Liver (tissue), 8 donors: ENCODE measurements at regions not wholly inside any gene's neighbourhood (a gene's known extent, or its start where the extent isn't known, plus 50 kb on each side); places are given as distances from the start of the nearest gene placed in this dataset.

Source experiments
- DNase-seq: peaks from one replicate; pipeline ENCODE4 v3.0.0-alpha.2; 2017; ENCODE audit warnings: low spot score
- H3K27ac ChIP-seq, 2 donors: one replicate each; pipeline ENCODE4 v1.7.0; 2013; ENCODE audit warnings: inconsistent platforms in 2 of 2, low read length in 2 of 2, control low read depth in 1 of 2, low read depth in 1 of 2, mild to moderate bottlenecking in 1 of 2
- H3K27me3 ChIP-seq, 4 donors: one replicate each; pipeline versions ENCODE4 v1.6.1 to v1.7.0; 2013; ENCODE audit warnings: low read length in 3 of 4, inconsistent platforms in 1 of 4, mild to moderate bottlenecking in 1 of 4, moderate library complexity in 1 of 4; ENCODE audit not compliant: control insufficient read depth in 4 of 4, insufficient read depth in 4 of 4
- H3K36me3 ChIP-seq, 4 donors: one replicate each; pipeline versions ENCODE4 v1.6.1 to v1.7.0; 2013; ENCODE audit warnings: low read length in 3 of 4, mild to moderate bottlenecking in 3 of 4, low read depth in 1 of 4, moderate library complexity in 1 of 4; ENCODE audit not compliant: control insufficient read depth in 4 of 4, insufficient read depth in 3 of 4
- H3K4me1 ChIP-seq, 4 donors: one replicate each; pipeline versions ENCODE4 v1.6.1 to v1.7.0; 2013; ENCODE audit warnings: low read length in 3 of 4, mild to moderate bottlenecking in 3 of 4, moderate library complexity in 1 of 4; ENCODE audit not compliant: control insufficient read depth in 4 of 4, insufficient read depth in 4 of 4
- H3K4me3 ChIP-seq, 3 donors: one replicate each; pipeline versions ENCODE4 v1.6.1 to v1.7.0; 2013; ENCODE audit warnings: low read length in 3 of 3, control low read depth in 1 of 3, low read depth in 1 of 3, mild to moderate bottlenecking in 1 of 3
- H3K9ac ChIP-seq, 2 donors: one replicate each; pipeline ENCODE4 v1.7.0; 2013; ENCODE audit warnings: low read length in 2 of 2, mild to moderate bottlenecking in 2 of 2, moderate library complexity in 2 of 2, control low read depth in 1 of 2, low read depth in 1 of 2
- H3K9me3 ChIP-seq, 4 donors: one replicate each; pipeline versions ENCODE4 v1.6.1 to v1.7.0; 2013; ENCODE audit warnings: low read length in 3 of 4; ENCODE audit not compliant: control insufficient read depth in 4 of 4
- ATF3 ChIP-seq: IDR thresholded peaks from 2 replicates; pipeline ENCODE4 v1.6.1; 2016; ENCODE audit warnings: antibody characterized with exemption
- EGR1 ChIP-seq, 2 donors: IDR thresholded peaks; 2 replicates each; pipeline ENCODE4 v1.6.1; 2016 to 2018; ENCODE audit warnings: antibody characterized with exemption in 2 of 2, low read depth in 2 of 2
- FOXA1 ChIP-seq: IDR thresholded peaks from 2 replicates; pipeline ENCODE4 v1.6.1; 2016; ENCODE audit warnings: antibody characterized with exemption
- FOXA2 ChIP-seq: IDR thresholded peaks from 2 replicates; pipeline ENCODE4 v1.6.1; 2016; ENCODE audit warnings: antibody characterized with exemption
- GABPA ChIP-seq, 2 donors: IDR thresholded peaks in 1 of 2; conservative IDR thresholded peaks in 1 of 2; 2 replicates each; pipeline ENCODE4 v1.6.1; 2016; ENCODE audit warnings: antibody characterized with exemption in 2 of 2, mild to moderate bottlenecking in 1 of 2, moderate library complexity in 1 of 2
- HNF4A ChIP-seq, 2 donors: conservative IDR thresholded peaks; 2 replicates each; pipeline ENCODE4 v1.6.1; 2016; ENCODE audit warnings: antibody characterized with exemption in 2 of 2, mild to moderate bottlenecking in 2 of 2
- HNF4G ChIP-seq: IDR thresholded peaks from 2 replicates; pipeline ENCODE4 v1.6.1; 2016; ENCODE audit warnings: antibody characterized with exemption
- JUND ChIP-seq, 2 donors: IDR thresholded peaks; 2 replicates each; pipeline ENCODE4 v1.6.1; 2016; ENCODE audit warnings: antibody characterized with exemption in 2 of 2
- NR2F2 ChIP-seq: IDR thresholded peaks from 2 replicates; pipeline ENCODE4 v1.6.1; 2016; ENCODE audit warnings: antibody characterized with exemption
- RAD21 ChIP-seq, 2 donors: IDR thresholded peaks; 2 replicates each; pipeline ENCODE4 v1.6.1; 2016; ENCODE audit warnings: antibody characterized with exemption in 2 of 2, mild to moderate bottlenecking in 2 of 2
- RXRA ChIP-seq, 2 donors: IDR thresholded peaks; 2 replicates each; pipeline ENCODE4 v1.6.1; 2017 to 2018; ENCODE audit warnings: antibody characterized with exemption in 2 of 2, mild to moderate bottlenecking in 1 of 2
- SP1 ChIP-seq: IDR thresholded peaks from 2 replicates; pipeline ENCODE4 v1.6.1; 2018; ENCODE audit warnings: antibody characterized with exemption, mild to moderate bottlenecking
- TAF1 ChIP-seq: conservative IDR thresholded peaks from 2 replicates; pipeline ENCODE4 v1.6.1; 2016; ENCODE audit warnings: antibody characterized with exemption, mild to moderate bottlenecking
- YY1 ChIP-seq: IDR thresholded peaks from 2 replicates; pipeline ENCODE4 v1.6.1; 2016; ENCODE audit warnings: antibody characterized with exemption, mild to moderate bottlenecking
- ZBTB33 ChIP-seq: IDR thresholded peaks from 2 replicates; pipeline ENCODE4 v1.6.1; 2016; ENCODE audit warnings: antibody characterized with exemption
- WGBS: extraction: QIAGEN DNeasy Blood & Tissue Kit; methylation state at CpG from one replicate; pipeline ENCODE4 v1.1.7; 2013; 5-methylcytosine and 5-hydroxymethylcytosine counted together
- TF ChIP-seq, protein P1 (sequence below): IDR thresholded peaks from 2 replicates; pipeline ENCODE4 v1.6.1; 2016; ENCODE audit warnings: antibody characterized with exemption, mild to moderate bottlenecking
- TF ChIP-seq, protein P2 (sequence below): IDR thresholded peaks from 2 replicates; pipeline ENCODE4 v1.6.1; 2016; ENCODE audit warnings: antibody characterized with exemption
- TF ChIP-seq, protein P3 (sequence below): fragments of 150-350 bp; IDR thresholded peaks from 2 replicates; pipeline ENCODE4 v1.5.1; 2017; ENCODE audit warnings: improper control_type of control experiment, low read depth, low read length; ENCODE audit not compliant: missing input control
- donor health status: healthy.
- donor health status: healthy.
- donor health status: healthy.
- donor health status: healthy.
- donor health status: healthy.

DNA sequence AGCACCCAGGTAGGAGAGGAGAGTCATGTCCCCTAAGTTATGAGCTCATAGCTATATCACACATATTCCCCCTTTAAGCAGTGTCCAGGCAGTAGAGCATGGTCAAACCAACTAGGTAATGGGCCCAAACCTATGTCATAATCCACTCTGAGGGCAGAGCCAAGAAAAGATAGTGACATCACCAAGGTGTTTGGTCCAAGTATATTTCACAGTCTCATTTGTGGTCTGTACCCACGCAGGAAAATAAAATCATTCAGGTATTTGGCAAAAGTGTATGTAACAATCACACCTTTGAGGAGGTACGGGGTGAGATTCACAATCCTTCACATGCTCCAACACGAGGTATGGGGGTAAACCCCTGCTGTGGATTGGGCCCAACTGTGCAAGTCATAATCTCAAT lies 2112.8 kb downstream of the TP53TG3F start:
- Histone ChIP-seq H3K9me3 (peaks cover 0 to 2% (median 1%) of the 10 kb centered on the region in 4 donors), H3K9ac (no peak overlapping the region), H3K36me3 (no peaks in the 10 kb centered on the region), H3K27me3 (no peaks in the 10 kb centered on the region), H3K27ac (no peak overlapping the region), H3K4me1 (no peaks in the 10 kb centered on the region), H3K4me3 (no peak overlapping the region)
- no peak for DNase-seq
- TF ChIP-seq EGR1 (IDR thresholded peaks at IDR 0.05; ENCODE audit: low read depth in 2 of 2), result no peak
- no peak for TF ChIP-seq HNF4A (conservative IDR thresholded peaks at IDR 0.05)
- no peak for TF ChIP-seq RXRA (IDR thresholded peaks at IDR 0.05)
- TF ChIP-seq RAD21 (IDR thresholded peaks at IDR 0.05), result no peak
- no peak for TF ChIP-seq GABPA (IDR thresholded peaks at IDR 0.05 in 1 of 2, conservative IDR thresholded peaks at IDR 0.05 in 1 of 2)
- TF ChIP-seq ATF3, result no peak
- TF ChIP-seq JUND (IDR thresholded peaks at IDR 0.05), result no peak
- no peak for TF ChIP-seq YY1
- TF ChIP-seq, protein P1, sequence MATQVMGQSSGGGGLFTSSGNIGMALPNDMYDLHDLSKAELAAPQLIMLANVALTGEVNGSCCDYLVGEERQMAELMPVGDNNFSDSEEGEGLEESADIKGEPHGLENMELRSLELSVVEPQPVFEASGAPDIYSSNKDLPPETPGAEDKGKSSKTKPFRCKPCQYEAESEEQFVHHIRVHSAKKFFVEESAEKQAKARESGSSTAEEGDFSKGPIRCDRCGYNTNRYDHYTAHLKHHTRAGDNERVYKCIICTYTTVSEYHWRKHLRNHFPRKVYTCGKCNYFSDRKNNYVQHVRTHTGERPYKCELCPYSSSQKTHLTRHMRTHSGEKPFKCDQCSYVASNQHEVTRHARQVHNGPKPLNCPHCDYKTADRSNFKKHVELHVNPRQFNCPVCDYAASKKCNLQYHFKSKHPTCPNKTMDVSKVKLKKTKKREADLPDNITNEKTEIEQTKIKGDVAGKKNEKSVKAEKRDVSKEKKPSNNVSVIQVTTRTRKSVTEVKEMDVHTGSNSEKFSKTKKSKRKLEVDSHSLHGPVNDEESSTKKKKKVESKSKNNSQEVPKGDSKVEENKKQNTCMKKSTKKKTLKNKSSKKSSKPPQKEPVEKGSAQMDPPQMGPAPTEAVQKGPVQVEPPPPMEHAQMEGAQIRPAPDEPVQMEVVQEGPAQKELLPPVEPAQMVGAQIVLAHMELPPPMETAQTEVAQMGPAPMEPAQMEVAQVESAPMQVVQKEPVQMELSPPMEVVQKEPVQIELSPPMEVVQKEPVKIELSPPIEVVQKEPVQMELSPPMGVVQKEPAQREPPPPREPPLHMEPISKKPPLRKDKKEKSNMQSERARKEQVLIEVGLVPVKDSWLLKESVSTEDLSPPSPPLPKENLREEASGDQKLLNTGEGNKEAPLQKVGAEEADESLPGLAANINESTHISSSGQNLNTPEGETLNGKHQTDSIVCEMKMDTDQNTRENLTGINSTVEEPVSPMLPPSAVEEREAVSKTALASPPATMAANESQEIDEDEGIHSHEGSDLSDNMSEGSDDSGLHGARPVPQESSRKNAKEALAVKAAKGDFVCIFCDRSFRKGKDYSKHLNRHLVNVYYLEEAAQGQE, result no peak
- no peak for TF ChIP-seq ZBTB33
- no peak for TF ChIP-seq SP1
- WGBS, result 35% methylated on average over 3 of the region's 3 CpGs

- Histone ChIP-seq H3K9ac (no peak overlapping the region), H3K9me3 (peaks cover 0 to 4% (median 2%) of the 10 kb centered on the region in 4 donors), H3K4me3 (no peak overlapping the region), H3K4me1 (no peaks in the 10 kb centered on the region), H3K27ac (no peak overlapping the region), H3K36me3 (no peaks in the 10 kb centered on the region), H3K27me3 (no peaks in the 10 kb centered on the region)
- WGBS, result 75% methylated on average over 12 of the region's 12 CpGs
- TF ChIP-seq, protein P2, sequence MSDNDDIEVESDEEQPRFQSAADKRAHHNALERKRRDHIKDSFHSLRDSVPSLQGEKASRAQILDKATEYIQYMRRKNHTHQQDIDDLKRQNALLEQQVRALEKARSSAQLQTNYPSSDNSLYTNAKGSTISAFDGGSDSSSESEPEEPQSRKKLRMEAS, result no peak
- no peak for TF ChIP-seq HNF4A (conservative IDR thresholded peaks at IDR 0.05)
- TF ChIP-seq FOXA2, result no peak
- TF ChIP-seq HNF4G, result no peak
- TF ChIP-seq EGR1 (IDR thresholded peaks at IDR 0.05; ENCODE audit: low read depth in 2 of 2), result no peak
- no peak for TF ChIP-seq JUND (IDR thresholded peaks at IDR 0.05)
- no peak for TF ChIP-seq GABPA (IDR thresholded peaks at IDR 0.05 in 1 of 2, conservative IDR thresholded peaks at IDR 0.05 in 1 of 2)
- TF ChIP-seq ZBTB33, result no peak
- TF ChIP-seq RXRA (IDR thresholded peaks at IDR 0.05), result no peak
- no peak for TF ChIP-seq SP1
- no peak for TF ChIP-seq NR2F2
- TF ChIP-seq FOXA1, result no peak
- TF ChIP-seq, protein P3, sequence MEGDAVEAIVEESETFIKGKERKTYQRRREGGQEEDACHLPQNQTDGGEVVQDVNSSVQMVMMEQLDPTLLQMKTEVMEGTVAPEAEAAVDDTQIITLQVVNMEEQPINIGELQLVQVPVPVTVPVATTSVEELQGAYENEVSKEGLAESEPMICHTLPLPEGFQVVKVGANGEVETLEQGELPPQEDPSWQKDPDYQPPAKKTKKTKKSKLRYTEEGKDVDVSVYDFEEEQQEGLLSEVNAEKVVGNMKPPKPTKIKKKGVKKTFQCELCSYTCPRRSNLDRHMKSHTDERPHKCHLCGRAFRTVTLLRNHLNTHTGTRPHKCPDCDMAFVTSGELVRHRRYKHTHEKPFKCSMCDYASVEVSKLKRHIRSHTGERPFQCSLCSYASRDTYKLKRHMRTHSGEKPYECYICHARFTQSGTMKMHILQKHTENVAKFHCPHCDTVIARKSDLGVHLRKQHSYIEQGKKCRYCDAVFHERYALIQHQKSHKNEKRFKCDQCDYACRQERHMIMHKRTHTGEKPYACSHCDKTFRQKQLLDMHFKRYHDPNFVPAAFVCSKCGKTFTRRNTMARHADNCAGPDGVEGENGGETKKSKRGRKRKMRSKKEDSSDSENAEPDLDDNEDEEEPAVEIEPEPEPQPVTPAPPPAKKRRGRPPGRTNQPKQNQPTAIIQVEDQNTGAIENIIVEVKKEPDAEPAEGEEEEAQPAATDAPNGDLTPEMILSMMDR, result no peak
- no peak for TF ChIP-seq RAD21 (IDR thresholded peaks at IDR 0.05)
- TF ChIP-seq, protein P1, result no peak
- TF ChIP-seq YY1, result no peak
- TF ChIP-seq ATF3, result no peak
- no peak for TF ChIP-seq TAF1
- DNase-seq, result no peak
These were observed 2114.0 kb downstream of the TP53TG3F start for GRCh38 chr16:35573407-35573806.
